Caco-2 (cell line): ENCODE measurements at regions not wholly inside any gene's neighbourhood (a gene's known extent, or its start where the extent isn't known, plus 50 kb on each side); places are given as distances from the start of the nearest gene placed in this dataset.

Experiments
- BruUV-seq: library from RNA; stranded (reverse); fragments of 400-500 nt; replicated peaks from 2 replicates; lab custom pipeline; 2021; lab: Mats Ljungman, UMichigan
- CTCF ChIA-PET: fragments of 300-600 bp; sonication (Branson Sonifier 250); formaldehyde crosslinking; loops from one replicate; lab custom pipeline; 2022; ENCODE audit warnings: antibody characterized with exemption; lab: Charles Lee
- POLR2A ChIA-PET: fragments of 300-600 bp; sonication (Branson Sonifier 250); formaldehyde crosslinking; loops from one replicate; lab custom pipeline; 2022; ENCODE audit warnings: antibody characterized with exemption; lab: Charles Lee
- DNase-seq, 2 experiments: peaks; one replicate each; pipeline versions ENCODE4 v3.0.0 to v3.0.0-alpha.2; 2020 to 2022
- H3K27me3 ChIP-seq: replicated peaks from 2 replicates; pipeline ENCODE4 v1.6.0; 2011; ENCODE audit warnings: low read length; ENCODE audit not compliant: control insufficient read depth, insufficient read depth
- H3K36me3 ChIP-seq: 2 replicates; pipeline ENCODE4 v1.5.1; 2011; ENCODE audit warnings: low read length; ENCODE audit not compliant: control insufficient read depth, insufficient read depth
- H3K4me1 ChIP-seq: fragments of 250-450 bp; sonication (Bioruptor Pico); 2 replicates; pipeline ENCODE4 v1.5.1; 2020; ENCODE audit warnings: mild to moderate bottlenecking
- H3K4me3 ChIP-seq: 2 replicates; pipeline ENCODE4 v1.5.1; 2011; ENCODE audit warnings: low read depth, mild to moderate bottlenecking, control low read depth, low read length
- H3K9me3 ChIP-seq: fragments of 250-450 bp; sonication (Bioruptor Pico); 2 replicates; pipeline ENCODE4 v1.5.1; 2020; ENCODE audit warnings: mild to moderate bottlenecking, moderate library complexity
- H3K27ac Mint-ChIP-seq: one replicate; pipeline ENCODE4 v1.8.0; 2022; ENCODE audit warnings: mixed read lengths; ENCODE audit not compliant: unreplicated experiment
- H3K27me3 Mint-ChIP-seq: one replicate; pipeline ENCODE4 v1.8.0; 2022; ENCODE audit warnings: mixed read lengths; ENCODE audit not compliant: insufficient read depth, unreplicated experiment
- H3K36me3 Mint-ChIP-seq: one replicate; pipeline ENCODE4 v1.8.0; 2022; ENCODE audit warnings: mild to moderate bottlenecking, mixed read lengths; ENCODE audit not compliant: insufficient read depth, unreplicated experiment
- H3K4me1 Mint-ChIP-seq: one replicate; pipeline ENCODE4 v1.8.0; 2022; ENCODE audit warnings: low read depth, mixed read lengths; ENCODE audit not compliant: unreplicated experiment
- H3K4me3 Mint-ChIP-seq: one replicate; pipeline ENCODE4 v1.8.0; 2022; ENCODE audit warnings: mild to moderate bottlenecking, moderate library complexity, mixed read lengths; ENCODE audit not compliant: unreplicated experiment
- H3K9me3 Mint-ChIP-seq: one replicate; pipeline ENCODE4 v1.8.0; 2022; ENCODE audit warnings: mixed read lengths; ENCODE audit not compliant: unreplicated experiment
- intact Hi-C: fragments of 100-400 bp; cut with micrococcal nuclease; formaldehyde crosslinking; loops from one replicate; pipeline ENCODE4 v1.10.0; 2022; ENCODE audit not compliant: unreplicated experiment
- TF ChIP-seq, protein P1 (sequence below), 2 experiments: fragments of 200-600 bp in 1 of 2; IDR thresholded peaks; 1 replicate in 1 of 2; 2 replicates in 1 of 2; pipeline versions ENCODE4 v1.5.1 to v1.8.0; 2011 to 2022; ENCODE audit warnings: antibody characterized with exemption in 1 of 2, control low read depth in 1 of 2, inconsistent platforms in 1 of 2, low read depth in 1 of 2, low read length in 1 of 2, mild to moderate bottlenecking in 1 of 2, moderate library complexity in 1 of 2; ENCODE audit not compliant: insufficient read depth in 1 of 2, severe bottlenecking in 1 of 2, unreplicated experiment in 1 of 2

DNA sequence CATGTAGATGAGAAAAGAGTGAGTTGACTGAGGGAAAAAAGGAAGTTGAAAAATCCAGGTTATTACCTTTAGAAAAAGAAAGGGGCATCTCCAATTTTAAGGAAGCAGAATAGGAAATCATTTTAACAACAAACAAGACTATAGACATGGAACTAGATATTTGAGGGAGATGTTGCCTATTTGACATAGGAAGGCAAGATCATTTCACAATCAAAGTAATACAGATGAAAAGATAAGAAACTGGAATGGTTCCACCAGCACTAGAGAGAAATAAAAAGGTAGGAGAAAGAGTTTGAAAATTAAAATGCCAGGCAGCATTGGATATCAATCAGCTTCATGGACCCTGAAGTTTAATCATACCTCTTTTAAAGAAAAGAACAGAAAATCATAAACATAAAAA is 881.0 kb upstream of the MGAT4C start:
- Histone ChIP-seq H3K4me1 (peaks cover 7% of the 10 kb centered on the region; the same call in 1 of the 2 replicates), H3K4me3 (no peak overlapping the region), H3K27me3 (no peaks in the 10 kb centered on the region), H3K9me3 (no peaks in the 10 kb centered on the region), H3K36me3 (no peaks in the 10 kb centered on the region)
- Mint-ChIP-seq H3K9me3 (no peaks in the 10 kb centered on the region), H3K4me1 (no peaks in the 10 kb centered on the region), H3K4me3 (no peak overlapping the region), H3K36me3 (no peaks in the 10 kb centered on the region), H3K27me3 (no peaks in the 10 kb centered on the region), H3K27ac (no peak overlapping the region)
- CTCF ChIA-PET, result no interaction called here
- intact Hi-C loops, result no loop called here
- TF ChIP-seq, protein P1, sequence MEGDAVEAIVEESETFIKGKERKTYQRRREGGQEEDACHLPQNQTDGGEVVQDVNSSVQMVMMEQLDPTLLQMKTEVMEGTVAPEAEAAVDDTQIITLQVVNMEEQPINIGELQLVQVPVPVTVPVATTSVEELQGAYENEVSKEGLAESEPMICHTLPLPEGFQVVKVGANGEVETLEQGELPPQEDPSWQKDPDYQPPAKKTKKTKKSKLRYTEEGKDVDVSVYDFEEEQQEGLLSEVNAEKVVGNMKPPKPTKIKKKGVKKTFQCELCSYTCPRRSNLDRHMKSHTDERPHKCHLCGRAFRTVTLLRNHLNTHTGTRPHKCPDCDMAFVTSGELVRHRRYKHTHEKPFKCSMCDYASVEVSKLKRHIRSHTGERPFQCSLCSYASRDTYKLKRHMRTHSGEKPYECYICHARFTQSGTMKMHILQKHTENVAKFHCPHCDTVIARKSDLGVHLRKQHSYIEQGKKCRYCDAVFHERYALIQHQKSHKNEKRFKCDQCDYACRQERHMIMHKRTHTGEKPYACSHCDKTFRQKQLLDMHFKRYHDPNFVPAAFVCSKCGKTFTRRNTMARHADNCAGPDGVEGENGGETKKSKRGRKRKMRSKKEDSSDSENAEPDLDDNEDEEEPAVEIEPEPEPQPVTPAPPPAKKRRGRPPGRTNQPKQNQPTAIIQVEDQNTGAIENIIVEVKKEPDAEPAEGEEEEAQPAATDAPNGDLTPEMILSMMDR (IDR thresholded peaks at IDR 0.05; ENCODE audit: insufficient read depth in 1 of 2, low read depth in 1 of 2, low read length in 1 of 2, severe bottlenecking in 1 of 2, unreplicated experiment in 1 of 2), result no peak
- no TSS peak for BruUV-seq
- no peak for DNase-seq
- POLR2A ChIA-PET, result no interaction called here

DNA sequence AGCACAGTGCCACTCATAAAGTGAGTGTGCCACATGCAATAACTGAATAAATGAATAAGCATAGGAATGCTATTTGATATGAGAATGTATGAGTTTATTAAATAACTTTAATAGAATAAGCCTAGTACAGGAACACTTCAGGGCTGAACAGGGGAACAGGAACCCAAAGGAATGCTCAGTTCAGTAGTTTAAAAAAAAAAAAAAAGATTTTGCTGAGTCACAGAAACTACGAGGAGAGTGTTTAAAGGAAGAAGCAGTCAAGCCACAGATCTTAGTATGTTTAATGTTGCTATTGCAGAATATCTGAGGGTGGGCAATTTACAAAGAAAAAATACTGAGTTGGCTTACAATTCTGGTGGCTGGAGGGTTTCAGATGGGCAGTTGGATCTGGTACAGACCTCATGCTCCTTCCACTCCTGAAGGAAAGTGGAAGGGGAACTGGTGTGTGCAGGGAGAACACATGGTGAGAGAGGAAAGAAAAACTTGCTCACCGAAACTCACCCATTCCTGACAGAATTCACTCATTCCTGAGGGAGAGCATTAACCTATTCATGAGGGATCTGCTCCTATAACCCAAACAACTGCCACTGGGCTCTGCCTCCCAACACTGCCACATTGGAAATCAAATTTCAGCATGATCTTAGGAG is 880.3 kb upstream of the MGAT4C start:
- H3K4me3 Mint-ChIP-seq, result no peak overlapping the region
- TF ChIP-seq, protein P1 (IDR thresholded peaks at IDR 0.05; ENCODE audit: insufficient read depth in 1 of 2, low read depth in 1 of 2, low read length in 1 of 2, severe bottlenecking in 1 of 2, unreplicated experiment in 1 of 2), result no peak
- no peaks in the 10 kb centered on the region for H3K27me3 ChIP-seq
- no peaks in the 10 kb centered on the region for H3K36me3 Mint-ChIP-seq
- POLR2A ChIA-PET, result no interaction called here
- no peaks in the 10 kb centered on the region for H3K9me3 ChIP-seq
- DNase-seq, result no peak
- no peaks in the 10 kb centered on the region for H3K36me3 ChIP-seq
- intact Hi-C loops, result no loop called here
- no peaks in the 10 kb centered on the region for H3K9me3 Mint-ChIP-seq
- H3K4me1 Mint-ChIP-seq, result no peaks in the 10 kb centered on the region
- BruUV-seq, result no TSS peak
- CTCF ChIA-PET, result no interaction called here
- no peak overlapping the region for H3K4me3 ChIP-seq
- H3K27ac Mint-ChIP-seq, result peak overlapping the region; percentile 55
- peaks cover 7% of the 10 kb centered on the region; the same call in 1 of the 2 replicates for H3K4me1 ChIP-seq
- no peaks in the 10 kb centered on the region for H3K27me3 Mint-ChIP-seq

DNA sequence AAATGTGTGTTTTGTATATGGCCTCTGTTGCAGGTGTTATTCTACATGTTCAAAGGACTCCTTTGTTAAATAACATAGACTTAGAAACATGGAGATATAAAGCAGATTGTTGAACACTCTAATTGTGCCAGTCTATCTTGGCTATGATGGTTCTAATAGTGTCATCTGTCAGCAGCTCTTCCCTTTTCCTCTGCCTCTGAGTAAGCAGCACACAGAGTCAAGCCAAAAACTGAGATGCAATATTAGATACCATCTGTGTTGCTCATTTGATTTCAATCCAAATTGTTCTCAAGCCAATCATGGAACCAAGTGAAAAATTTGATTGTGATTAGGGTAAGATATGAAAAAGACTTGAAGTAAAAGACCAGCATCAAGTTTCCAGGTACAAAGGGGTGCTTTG is 871.1 kb upstream of the MGAT4C start:
- Histone ChIP-seq H3K27me3 (no peaks in the 10 kb centered on the region), H3K36me3 (no peaks in the 10 kb centered on the region), H3K4me1 (no peaks in the 10 kb centered on the region), H3K4me3 (no peak overlapping the region), H3K9me3 (no peaks in the 10 kb centered on the region)
- Mint-ChIP-seq H3K4me1 (no peaks in the 10 kb centered on the region), H3K27ac (no peak overlapping the region), H3K27me3 (no peaks in the 10 kb centered on the region), H3K4me3 (no peak overlapping the region), H3K9me3 (peaks cover 13% of the 10 kb centered on the region), H3K36me3 (no peaks in the 10 kb centered on the region)
- BruUV-seq, result no TSS peak
- TF ChIP-seq, protein P1 (IDR thresholded peaks at IDR 0.05; ENCODE audit: insufficient read depth in 1 of 2, low read depth in 1 of 2, low read length in 1 of 2, severe bottlenecking in 1 of 2, unreplicated experiment in 1 of 2), result no peak
- intact Hi-C loops, result no loop called here
- ChIA-PET POLR2A (no interaction called here), CTCF (no interaction called here)
- no peak for DNase-seq
